Activated gamma-delta T cell treated with anti-CD3 and anti-CD28 coated beads, Interleukin-2, amount 50 U/mL, for 16 hours (primary cell): ENCODE measurements at regions not wholly inside any gene's neighbourhood (a gene's known extent, or its start where the extent isn't known, plus 50 kb on each side); places are given as distances from the start of the nearest gene placed in this dataset.
"Not testable (repeated sequence)": the region's sequence is repeated elsewhere in the genome, so short reads cannot be mapped to it uniquely, and the experiment has no call there.

ENCODE experiments used
- DNase-seq: peaks from one replicate; pipeline ENCODE4 v3.0.0-alpha.2; 2020; ENCODE audit warnings: low read depth

DNA sequence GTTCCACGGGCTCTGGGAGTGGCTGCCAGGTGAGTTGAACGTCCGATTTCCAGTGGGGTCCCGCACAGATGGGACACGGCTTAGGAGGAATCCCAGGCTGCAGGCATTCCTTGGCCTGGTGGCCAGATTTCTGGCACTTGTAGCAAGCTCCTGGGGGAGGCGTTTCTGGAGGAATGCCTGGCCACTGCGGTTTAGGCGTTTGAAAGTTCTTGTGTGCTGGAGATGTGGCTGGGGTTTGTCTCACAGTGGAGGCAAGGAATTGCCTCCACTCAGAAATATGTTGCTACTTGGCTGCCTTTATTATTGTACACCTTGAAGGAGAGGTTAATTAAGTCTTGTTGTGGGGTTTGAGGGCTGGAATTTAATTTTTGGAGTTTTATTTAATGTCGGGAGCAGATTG lies 583.3 kb upstream of the MDGA2 start:
- DNase-seq, result not testable (repeated sequence)

DNA sequence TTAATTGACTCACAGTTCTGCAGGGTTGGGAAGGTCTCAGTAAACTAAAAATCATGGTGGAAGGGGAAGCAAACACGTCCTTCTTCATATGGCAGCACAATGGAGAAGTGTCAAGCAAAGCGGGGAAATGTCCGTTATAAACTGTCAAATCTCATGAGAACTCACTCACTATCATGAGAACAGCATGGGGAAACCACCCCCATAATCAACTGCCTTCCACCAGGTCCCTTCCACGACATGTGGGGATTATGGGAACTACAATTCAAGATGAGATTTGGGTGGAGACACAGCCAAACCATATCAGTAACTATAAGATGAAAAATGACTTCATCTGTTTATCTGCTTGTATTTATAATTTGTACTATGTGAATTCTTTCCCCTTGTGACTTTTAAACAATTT lies 577.6 kb upstream of the MDGA2 start:
- no peak for DNase-seq

DNA sequence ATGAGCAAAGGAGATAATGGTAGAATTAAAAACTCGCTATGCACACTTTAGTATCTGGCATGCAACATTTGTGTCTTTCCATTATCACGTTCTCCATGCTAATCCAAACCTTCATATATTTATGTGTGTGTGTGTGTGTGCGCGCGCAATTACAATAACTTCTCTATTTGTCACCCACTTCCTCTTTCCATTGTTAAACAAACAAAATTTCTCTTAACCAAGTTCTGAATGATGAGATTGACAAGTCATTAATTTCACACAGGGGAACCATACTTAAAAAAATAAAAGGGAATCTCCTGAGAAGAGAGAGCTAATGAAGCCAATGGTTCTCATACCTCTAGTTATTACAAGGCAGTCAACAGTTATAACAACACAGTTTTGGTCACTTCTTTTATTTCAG lies 575.9 kb upstream of the MDGA2 start:
- no peak for DNase-seq

DNA sequence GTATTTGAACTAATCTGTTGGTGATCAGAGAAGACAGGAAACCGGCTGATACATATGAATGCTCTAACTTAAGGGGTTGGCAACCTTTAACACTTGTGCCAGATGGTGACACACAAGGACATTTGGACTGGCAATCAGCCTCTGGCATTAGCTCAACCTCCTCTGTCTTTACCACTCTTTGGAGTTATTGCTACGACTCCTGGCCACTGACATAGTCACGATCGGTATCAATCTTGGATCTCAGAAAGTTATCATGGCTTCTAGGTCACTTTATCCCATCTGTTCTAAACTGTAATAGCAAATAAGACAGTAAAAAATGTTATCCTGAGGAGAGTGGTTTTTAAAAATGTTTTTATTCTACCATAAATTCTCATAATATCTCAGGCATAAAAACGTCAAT lies 575.2 kb upstream of the MDGA2 start:
- no peak for DNase-seq

- DNase-seq, result no peak
These were observed 572.6 kb upstream of the MDGA2 start for GRCh38 chr14:48247977-48248376.

- no peak for DNase-seq
These were observed 568.5 kb upstream of the MDGA2 start for GRCh38 chr14:48243900-48244299.

DNA sequence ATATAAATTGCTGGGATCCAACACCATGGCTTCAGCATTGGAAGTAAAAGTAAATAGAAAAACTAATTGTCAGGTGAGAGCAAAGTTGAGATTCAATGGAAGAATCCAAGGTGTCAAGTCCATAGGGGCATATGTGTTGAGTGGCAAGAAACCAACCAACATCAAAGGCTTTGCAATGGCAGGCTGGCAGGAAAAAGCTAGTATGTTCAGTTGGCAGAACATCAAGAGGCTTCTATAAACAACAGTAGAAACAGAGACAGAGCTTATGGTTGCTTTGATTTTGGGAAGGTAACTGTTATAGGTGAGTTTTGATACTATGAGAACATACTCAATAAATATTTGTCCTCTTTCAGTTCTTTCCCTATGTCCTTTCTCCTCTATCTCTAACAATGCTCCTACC lies 553.7 kb upstream of the MDGA2 start:
- DNase-seq, result no peak

GRCh38 chr14:48193893-48194292 lies 518.5 kb upstream of the MDGA2 start:
- no peak for DNase-seq

GRCh38 chr14:48149624-48150023 lies 474.2 kb upstream of the MDGA2 start:
- DNase-seq, result not testable (repeated sequence)

- DNase-seq, result no peak
These were observed 465.4 kb upstream of the MDGA2 start for GRCh38 chr14:48140804-48141203.

DNA sequence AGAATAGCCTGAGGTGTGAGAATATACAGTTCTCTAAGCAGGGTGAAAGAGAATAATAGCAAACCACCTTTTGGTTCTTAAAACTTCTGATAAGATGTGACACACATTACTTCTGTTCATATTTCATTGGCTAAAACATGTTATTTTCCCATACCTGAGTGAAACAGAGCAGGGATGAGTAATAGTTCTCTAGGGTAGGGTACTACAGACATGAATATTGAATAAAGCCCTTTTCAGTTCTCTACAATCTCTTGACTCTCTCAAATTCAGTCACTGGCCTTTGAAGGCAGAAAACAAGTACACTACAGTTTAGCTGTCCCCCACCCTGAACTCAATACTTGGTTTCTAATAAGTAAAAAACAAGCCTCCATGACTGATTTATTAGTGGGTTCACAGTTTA lies 454.1 kb upstream of the MDGA2 start:
- no peak for DNase-seq

DNA sequence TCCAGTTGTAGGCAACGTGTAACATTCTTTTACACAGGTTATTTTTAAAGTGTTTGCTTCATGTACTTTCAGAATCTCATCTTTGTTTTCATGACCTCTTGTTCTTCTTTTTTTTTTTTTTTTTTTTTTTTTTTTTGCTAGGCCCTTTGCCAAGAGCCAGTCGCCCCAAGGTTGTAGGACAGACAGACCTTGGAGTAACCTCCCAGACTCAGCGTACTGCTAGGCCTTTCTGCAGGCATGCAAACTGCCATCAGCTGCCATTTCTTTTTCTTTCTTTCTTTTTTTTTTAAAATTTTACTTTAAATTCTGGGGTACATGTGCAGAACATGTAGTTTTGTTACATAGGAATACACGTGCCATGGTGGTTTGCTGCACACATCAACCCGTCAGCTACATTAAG lies 452.3 kb upstream of the MDGA2 start:
- no peak for DNase-seq

DNA sequence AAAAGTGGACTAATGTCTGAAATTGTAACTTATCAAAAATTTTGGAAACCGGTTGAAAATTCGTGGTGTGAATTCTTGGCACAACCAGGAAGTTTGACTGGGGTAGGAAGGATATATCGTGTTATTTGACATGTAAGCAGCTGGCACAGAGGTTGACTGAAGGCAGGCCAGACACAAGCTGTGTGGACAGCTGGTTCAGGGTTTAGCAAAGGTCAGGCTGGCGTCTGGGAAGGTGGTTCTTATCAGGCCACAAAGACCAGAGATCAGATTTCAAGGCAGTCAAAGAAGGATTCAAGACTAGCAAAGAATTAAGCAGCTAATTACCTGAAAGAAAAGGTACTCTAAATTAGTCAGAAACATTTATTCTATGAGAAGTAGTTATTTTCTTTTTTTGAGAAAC lies 450.2 kb upstream of the MDGA2 start:
- no peak for DNase-seq

DNA sequence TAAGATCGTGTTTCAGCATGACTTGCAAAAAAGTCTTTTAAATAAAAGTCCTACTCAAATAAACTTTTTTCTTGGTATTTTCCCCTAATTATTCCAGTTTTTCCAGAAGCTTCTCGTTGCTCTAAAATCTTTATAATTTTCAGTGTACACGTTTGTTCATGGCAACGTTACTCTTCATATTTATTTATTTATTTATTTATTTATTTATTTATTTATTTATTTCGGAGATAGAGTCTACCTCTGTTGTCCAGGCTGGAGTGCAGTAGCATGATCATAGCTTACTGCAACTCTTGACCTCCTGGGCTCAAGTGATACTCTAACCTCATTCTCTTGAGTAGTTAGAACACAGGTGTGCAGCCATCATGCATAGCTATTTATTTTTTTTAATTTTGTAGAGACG lies 438.3 kb upstream of the MDGA2 start:
- no peak for DNase-seq

DNA sequence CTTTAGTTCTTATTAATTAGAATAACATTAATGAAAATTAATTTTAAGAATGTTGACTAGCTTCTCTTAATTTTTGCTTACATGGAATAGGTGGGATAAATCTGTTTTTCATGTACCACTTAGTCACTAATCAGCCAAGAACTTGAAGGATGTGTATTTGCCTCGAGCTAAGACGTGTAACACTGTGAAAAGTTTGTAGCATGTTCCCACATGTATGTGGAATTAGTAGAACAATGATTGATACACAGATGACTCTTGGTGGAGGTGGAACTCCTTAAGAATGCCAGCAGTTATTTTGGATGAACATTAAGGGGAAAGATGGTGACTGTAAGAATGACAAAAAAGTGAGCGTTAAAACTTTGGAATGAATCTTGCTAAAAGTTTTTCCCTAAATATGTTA lies 435.7 kb upstream of the MDGA2 start:
- no peak for DNase-seq

- DNase-seq, result no peak
These were observed 432.2 kb upstream of the MDGA2 start for GRCh38 chr14:48107646-48108045.

DNA sequence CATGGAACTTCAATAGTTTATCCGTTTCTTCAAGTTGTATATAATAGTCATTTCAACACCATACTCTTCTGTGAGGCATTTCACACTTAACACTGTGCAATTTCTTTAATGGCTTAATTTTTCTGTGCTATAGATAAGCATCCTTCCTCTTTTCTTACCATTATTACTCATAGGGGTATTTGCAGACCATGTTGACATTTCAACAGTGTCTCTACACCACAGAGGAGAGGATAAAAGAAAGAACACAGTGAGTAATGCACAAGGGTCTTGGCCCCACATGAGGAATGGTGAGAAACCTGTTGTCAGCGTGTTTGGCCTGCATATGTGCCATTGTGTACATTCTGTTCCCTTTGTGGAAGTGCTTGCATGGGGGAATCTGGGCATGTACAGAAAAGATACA lies 421.5 kb upstream of the MDGA2 start:
- no peak for DNase-seq

DNA sequence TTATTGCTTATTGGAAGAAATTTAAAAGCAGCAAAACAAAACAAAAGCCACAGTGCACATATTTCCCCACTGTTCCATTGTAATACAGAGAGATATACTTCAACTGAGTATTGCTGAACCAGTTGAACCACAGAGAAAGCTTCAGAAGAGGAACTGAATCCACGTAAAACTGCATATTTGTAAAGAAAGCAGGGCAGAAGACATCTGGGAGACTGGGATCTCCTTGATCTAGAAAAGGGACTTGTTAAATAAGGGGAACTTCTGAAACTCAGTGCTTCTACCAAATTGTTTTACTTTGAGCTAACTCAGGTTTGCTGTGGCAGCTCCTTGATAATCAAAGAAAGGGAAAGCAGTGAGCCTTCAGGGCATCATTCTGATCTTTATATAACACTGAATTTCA lies 411.1 kb upstream of the MDGA2 start:
- no peak for DNase-seq

- DNase-seq, result no peak
These were observed 400.1 kb upstream of the MDGA2 start for GRCh38 chr14:48075487-48075886.

DNA sequence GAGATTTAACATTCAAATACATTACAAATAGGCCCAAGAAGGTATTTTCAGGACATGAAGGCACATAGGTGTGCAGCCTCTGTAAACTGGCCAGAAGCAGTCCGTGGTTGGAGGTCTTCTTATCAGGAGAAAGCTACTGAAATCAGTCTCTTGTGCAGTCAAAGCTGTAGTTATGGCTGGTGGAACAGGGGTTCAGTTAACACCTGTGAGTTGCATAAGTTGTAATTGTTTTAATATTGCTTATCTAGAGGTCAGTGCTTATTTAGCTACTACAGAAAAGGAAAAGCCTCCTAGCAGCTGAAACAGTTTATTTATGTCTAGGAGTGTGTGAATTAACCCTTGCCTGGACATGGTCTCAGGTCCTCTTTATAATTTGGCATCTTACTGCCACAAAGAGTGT lies 377.6 kb upstream of the MDGA2 start:
- no peak for DNase-seq

- no peak for DNase-seq
These were observed 360.4 kb upstream of the MDGA2 start for GRCh38 chr14:48035836-48036235.

GRCh38 chr14:48027115-48027514 lies 351.7 kb upstream of the MDGA2 start:
- no peak for DNase-seq

DNA sequence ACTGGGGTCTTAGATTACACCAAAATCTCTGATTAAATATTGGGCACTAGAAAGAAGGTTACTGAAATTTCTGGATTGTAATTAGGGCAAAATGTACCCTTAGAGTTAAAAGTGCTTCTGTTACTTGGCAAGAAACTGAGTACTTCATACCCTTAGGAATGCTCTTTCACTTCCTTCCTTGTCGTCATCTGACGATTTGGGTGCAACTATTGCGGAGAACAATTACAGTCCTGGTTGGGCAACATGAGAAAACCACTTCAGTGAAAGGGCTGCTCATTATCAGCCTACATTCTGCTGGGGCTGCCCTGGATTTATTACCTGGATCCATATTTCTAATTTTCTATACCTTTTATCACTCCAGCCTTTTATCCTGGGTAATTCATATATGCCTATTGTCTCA lies 348.5 kb upstream of the MDGA2 start:
- no peak for DNase-seq

DNA sequence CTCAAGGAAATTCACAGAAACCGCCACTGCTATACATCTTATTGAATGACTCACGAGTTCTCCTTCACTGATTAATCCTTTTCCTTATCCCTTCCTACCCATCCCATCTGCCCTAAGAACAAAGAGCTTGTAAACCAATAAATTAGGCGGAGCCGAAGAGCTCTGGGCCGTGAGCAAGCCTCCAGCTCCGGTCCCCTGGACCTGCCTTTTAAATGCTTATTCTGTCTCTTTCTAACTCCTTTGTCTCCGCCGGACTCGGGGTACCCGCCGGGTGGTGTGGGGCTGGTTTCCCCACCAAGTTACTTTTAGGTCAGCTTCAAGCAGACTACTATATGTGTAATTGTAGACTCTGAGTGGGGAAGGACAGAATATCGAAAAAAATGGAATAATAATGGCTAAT lies 336.1 kb upstream of the MDGA2 start:
- DNase-seq, result not testable (repeated sequence)

GRCh38 chr14:48008646-48009045 lies 333.2 kb upstream of the MDGA2 start:
- DNase-seq, result no peak
